NB4 (cell line): ENCODE measurements at regions not wholly inside any gene's neighbourhood (a gene's known extent, or its start where the extent isn't known, plus 50 kb on each side); places are given as distances from the start of the nearest gene placed in this dataset.

Experiments used
- DNase-seq: peaks from one replicate; pipeline ENCODE4 v3.0.0; 2010; ENCODE audit warnings: low read depth
- H3K4me3 ChIP-seq: one replicate; pipeline ENCODE4 v1.5.1; 2011; ENCODE audit warnings: mild to moderate bottlenecking, low read depth, low read length, moderate library complexity
- MYC ChIP-seq: IDR thresholded peaks from 2 replicates; pipeline ENCODE4 v1.6.1; 2011; ENCODE audit warnings: low read depth, low read length
- POLR2A ChIP-seq: IDR thresholded peaks from 2 replicates; pipeline ENCODE4 v1.6.1; 2011; ENCODE audit warnings: mild to moderate bottlenecking; ENCODE audit not compliant: insufficient read length; ENCODE audit errors: extremely low read depth
- TF ChIP-seq, protein P1 (sequence below): IDR thresholded peaks from one replicate; pipeline ENCODE4 v1.5.1; 2012; ENCODE audit warnings: low read depth, low read length
- TF ChIP-seq, protein P2 (sequence below): IDR thresholded peaks from 2 replicates; pipeline ENCODE4 v1.6.1; 2011; ENCODE audit warnings: low read depth, low read length

DNA sequence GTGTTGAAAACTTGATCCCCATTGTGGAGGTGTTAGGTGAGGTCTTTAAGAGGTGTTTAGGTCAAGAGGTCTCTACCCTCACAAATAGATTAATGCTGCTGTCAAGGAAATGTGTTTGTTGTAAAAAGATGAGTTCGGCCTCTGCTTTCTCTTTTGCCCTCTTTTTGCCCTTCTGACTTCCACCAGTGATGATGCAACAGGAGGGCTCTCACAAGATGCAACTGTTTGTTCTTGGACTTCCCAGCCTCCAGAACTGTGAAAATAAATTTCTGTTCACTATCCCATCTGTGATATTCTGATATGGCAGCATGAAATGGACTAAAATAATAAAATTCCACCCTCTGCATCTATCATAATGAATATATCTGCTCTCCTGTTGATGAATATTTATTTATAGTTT is 650.0 kb upstream of the ZNF608 start:
- no peak overlapping the region for H3K4me3 ChIP-seq
- TF ChIP-seq POLR2A, result no peak
- TF ChIP-seq, protein P1, sequence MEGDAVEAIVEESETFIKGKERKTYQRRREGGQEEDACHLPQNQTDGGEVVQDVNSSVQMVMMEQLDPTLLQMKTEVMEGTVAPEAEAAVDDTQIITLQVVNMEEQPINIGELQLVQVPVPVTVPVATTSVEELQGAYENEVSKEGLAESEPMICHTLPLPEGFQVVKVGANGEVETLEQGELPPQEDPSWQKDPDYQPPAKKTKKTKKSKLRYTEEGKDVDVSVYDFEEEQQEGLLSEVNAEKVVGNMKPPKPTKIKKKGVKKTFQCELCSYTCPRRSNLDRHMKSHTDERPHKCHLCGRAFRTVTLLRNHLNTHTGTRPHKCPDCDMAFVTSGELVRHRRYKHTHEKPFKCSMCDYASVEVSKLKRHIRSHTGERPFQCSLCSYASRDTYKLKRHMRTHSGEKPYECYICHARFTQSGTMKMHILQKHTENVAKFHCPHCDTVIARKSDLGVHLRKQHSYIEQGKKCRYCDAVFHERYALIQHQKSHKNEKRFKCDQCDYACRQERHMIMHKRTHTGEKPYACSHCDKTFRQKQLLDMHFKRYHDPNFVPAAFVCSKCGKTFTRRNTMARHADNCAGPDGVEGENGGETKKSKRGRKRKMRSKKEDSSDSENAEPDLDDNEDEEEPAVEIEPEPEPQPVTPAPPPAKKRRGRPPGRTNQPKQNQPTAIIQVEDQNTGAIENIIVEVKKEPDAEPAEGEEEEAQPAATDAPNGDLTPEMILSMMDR, result no peak
- TF ChIP-seq, protein P2, sequence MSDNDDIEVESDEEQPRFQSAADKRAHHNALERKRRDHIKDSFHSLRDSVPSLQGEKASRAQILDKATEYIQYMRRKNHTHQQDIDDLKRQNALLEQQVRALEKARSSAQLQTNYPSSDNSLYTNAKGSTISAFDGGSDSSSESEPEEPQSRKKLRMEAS, result no peak
- no peak for TF ChIP-seq MYC
- DNase-seq, result no peak

DNA sequence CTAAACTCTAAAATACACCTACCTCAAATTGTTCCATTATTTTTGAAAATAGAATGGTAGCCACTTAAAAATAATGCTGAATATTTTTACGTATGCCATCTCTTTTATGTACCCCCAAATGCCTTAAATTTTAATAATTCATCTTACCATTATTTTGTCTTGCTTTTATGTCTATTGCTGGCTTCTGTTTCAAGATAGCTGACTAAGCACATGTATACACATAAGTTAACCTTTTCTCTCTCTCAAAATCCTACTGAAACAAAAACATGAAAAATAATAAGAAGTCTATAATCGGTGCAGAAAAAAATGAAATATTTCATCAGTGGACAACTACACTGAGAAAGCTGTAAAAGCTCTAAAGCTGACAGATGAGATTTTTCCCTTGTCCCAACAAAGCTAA is 652.0 kb upstream of the ZNF608 start:
- DNase-seq, result no peak
- TF ChIP-seq POLR2A (no peak), MYC (no peak)
- TF ChIP-seq, protein P2, result no peak
- TF ChIP-seq, protein P1, result no peak
- no peak overlapping the region for H3K4me3 ChIP-seq

DNA sequence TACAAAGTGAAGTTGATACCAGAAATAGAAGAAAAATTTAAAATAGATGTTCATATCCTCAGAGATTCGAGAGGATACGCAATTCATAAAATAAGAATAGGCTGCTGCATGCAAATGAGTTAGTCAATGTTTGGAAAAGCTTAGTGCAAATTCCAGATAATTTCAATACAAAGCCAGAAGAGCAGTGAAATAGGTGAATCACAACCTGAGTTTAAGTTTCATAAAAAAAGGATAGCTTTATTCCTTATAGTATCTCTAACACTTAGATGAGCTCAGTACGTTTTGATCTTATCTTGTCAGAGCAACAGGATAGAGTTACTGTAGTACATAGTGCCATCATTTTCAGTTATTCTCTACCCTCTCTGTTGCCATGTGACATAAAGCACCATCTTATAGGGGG is 653.4 kb upstream of the ZNF608 start:
- TF ChIP-seq MYC, result no peak
- no peak for TF ChIP-seq POLR2A
- TF ChIP-seq, protein P1, result no peak
- TF ChIP-seq, protein P2, result no peak
- H3K4me3 ChIP-seq, result no peak overlapping the region

DNA sequence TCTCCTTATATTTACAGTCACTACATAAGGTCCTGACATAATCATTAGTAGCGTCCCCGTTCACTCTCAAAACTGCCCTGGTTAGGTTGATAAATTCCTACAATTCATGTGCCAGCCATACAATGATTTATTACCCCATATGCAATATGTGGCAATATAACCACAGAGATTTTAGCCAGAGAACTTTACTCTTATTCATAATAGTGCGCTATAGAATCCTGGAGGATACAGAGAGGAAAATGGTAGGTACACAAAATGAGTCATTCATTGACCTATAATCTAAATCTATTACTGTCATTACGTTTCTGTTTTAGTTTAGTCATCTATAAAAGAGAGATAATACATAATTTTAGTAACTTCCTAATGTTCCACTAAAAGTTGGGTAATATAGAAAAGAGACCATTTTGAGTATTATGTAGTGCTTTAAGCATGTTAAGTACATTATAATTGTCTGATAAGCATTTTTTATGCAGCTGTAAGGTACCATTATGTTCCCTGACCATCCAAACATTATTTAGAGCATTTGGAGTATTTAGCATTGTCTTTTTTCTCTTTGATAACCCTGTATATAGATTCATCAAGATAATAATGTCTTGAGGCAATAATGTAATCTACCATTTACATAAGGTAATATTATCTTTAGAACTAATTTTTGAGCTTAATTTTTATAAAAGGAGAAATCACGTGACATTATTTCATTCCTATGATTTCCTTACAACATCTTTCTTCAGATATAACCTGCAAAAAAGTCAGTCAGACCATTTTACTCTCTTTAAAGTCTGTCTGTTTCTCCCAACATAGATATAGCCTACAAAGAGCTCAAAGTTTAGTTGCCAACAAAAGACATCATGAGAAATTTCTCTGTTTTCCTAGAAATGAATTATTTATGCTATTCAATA is 655.5 kb upstream of the ZNF608 start:
- DNase-seq, result no peak
- no peak overlapping the region for H3K4me3 ChIP-seq
- TF ChIP-seq, protein P1, result no peak
- TF ChIP-seq MYC (no peak), POLR2A (no peak)
- TF ChIP-seq, protein P2, result no peak

More for the DNA sequence above, 653.4 kb upstream of the ZNF608 start:
- no peak for DNase-seq

DNA sequence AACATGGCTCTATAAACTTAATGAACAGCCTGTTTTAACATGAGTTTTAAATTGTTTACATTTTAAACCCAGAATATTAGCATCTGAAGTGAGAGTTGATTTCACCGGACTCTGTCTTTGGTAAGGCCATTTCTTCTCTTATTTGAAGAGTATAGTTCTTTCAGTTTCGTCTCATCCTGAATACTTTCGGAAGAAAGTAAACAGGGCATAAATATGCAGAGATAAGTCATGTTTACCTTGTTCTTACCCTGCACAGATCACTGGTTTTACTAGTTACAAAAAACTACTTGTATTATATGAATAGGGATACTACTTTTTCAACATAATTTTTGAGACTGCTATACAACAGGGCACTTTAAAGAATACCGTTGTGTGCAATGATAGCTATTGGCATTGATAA is 656.3 kb upstream of the ZNF608 start:
- TF ChIP-seq POLR2A, result no peak
- no peak overlapping the region for H3K4me3 ChIP-seq
- no peak for DNase-seq

DNA sequence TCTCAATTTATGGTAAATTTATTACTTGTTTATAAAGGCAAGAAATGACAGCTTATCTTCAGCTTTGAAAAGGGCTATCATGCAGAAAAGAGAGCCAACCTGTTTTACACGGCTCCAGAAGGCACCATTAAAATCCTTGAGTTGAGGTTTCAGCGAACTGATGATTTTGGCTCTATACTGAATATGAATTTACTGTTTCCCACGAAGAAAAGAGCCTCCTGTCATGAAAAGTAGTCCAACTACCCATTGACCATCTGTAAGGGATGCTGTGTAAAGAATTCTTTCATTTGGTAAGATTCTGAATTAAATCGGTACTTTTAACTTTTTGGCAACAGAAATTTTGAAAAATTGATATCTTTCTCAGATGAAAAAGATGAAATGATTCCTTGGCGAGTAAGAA is 657.6 kb upstream of the ZNF608 start:
- no peak overlapping the region for H3K4me3 ChIP-seq
- TF ChIP-seq MYC (no peak), POLR2A (no peak)
- TF ChIP-seq, protein P1, result no peak
- TF ChIP-seq, protein P2, result no peak
- DNase-seq, result no peak
